GM20000 (cell line): ENCODE measurements at regions not wholly inside any gene's neighbourhood (a gene's known extent, or its start where the extent isn't known, plus 50 kb on each side); places are given as distances from the start of the nearest gene placed in this dataset.
A peak's percentile ranks its signal among the peaks of the same experiment; 100 is the strongest.

Source experiments
- DNase-seq: peaks from one replicate; pipeline ENCODE4 v3.0.0; 2012; ENCODE audit warnings: low spot score
- TF ChIP-seq, protein P1 (sequence below): IDR thresholded peaks from 2 replicates; pipeline ENCODE4 v1.5.1; 2012; ENCODE audit warnings: mild to moderate bottlenecking, control low read depth; ENCODE audit errors: extremely low read depth, missing control alignments

DNA sequence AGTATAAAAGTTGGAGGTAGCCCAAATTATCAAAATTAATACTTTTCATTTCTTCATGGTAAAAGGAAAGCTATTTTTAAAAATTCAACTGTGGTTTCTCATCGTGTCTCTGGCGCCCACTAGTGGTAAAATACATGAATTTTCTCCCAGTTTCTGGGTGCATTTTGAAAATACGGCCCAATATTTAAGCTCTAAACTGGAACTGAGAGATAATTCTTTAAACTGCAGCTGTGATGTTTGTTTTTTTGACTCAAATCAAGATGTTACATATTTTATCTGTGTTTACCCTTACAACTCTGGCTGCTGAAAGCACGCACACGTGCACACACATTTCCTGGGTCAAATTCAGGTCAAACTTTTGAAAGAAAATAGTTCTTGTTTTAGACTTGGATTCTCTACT is 123.9 kb upstream of the ACSL4 start:
- no peak for DNase-seq
- TF ChIP-seq, protein P1, sequence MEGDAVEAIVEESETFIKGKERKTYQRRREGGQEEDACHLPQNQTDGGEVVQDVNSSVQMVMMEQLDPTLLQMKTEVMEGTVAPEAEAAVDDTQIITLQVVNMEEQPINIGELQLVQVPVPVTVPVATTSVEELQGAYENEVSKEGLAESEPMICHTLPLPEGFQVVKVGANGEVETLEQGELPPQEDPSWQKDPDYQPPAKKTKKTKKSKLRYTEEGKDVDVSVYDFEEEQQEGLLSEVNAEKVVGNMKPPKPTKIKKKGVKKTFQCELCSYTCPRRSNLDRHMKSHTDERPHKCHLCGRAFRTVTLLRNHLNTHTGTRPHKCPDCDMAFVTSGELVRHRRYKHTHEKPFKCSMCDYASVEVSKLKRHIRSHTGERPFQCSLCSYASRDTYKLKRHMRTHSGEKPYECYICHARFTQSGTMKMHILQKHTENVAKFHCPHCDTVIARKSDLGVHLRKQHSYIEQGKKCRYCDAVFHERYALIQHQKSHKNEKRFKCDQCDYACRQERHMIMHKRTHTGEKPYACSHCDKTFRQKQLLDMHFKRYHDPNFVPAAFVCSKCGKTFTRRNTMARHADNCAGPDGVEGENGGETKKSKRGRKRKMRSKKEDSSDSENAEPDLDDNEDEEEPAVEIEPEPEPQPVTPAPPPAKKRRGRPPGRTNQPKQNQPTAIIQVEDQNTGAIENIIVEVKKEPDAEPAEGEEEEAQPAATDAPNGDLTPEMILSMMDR = peak; percentile 39

DNA sequence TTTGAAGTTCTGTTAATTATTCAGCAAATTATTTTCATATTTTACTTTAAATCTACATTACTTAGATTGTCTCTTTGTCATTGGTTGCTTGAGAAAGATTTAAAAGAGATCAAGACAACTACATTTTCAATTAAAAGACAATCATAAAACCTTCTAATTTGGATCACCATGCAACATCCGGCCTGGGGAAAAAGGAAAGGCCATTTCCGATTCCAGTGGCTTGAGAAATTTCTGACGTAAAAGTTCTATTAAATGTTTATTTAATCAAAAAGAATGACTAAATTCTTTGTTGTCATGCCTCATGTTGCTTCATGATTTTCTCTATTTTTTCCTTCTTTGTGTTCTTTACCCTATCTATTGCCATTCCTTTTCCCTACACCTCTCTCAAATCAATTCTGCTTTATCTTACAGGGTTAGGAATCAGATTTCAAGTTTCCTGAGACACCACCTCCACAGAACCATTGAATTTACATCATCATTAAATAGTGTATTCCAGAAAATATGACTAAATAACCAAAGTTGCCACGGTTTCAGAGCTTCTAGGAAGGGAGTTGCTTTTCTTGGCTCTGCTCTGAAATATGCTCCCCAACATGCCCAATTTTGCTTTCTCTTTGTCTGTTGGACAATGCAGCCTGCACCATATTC is 124.6 kb upstream of the ACSL4 start:
- TF ChIP-seq, protein P1 = no peak
- no peak for DNase-seq

- no peak for DNase-seq
- TF ChIP-seq, protein P1 = no peak
Measured at GRCh38 chrX:109858602-109859341, 125.7 kb upstream of the ACSL4 start.

DNA sequence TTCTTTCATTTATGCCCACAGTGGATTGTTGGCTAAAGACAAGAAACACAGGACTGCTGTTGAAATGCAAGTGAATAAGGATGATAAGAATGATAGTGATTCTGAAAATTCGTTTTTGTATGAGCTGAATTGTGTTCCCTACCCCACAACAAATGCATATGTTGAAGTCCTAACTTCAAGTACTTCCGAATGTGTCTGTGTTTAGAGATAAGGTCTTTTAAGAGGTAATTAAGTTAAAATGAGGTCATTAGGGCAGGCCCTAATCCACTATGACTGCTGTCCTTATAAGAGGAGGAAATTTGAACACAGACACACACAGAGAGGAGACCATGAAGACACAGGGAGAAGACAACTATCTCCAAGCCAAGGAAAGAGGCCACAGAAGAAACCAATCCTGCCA is 126.6 kb upstream of the ACSL4 start:
- no peak for DNase-seq

GRCh38 chrX:109862433-109862832 is 129.4 kb upstream of the ACSL4 start:
- DNase-seq = no peak
- TF ChIP-seq, protein P1 = no peak

More for the DNA sequence above, 126.6 kb upstream of the ACSL4 start:
- TF ChIP-seq, protein P1 = no peak

DNA sequence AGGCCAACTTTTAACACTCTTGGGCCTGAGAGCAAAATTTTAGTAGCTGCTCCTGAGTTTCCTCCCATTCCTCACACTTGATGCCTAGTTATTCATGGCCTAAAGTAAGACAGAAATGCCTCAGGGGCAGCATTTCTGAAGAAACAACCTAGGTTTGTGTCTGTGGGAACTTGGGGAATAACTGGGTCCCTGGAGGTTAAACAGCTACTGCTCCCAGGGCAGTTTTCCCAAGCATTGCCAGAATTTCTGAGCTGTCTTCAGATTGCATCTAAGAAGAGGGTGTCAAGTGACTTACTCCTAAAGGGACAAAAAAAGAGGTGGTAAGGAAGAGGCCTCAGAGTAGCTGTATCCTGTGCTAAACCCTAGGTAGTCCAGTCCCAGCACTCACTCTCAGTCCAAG is 130.8 kb upstream of the ACSL4 start:
- no peak for DNase-seq
- TF ChIP-seq, protein P1 = no peak

- TF ChIP-seq, protein P1 = no peak
- no peak for DNase-seq
Measured at GRCh38 chrX:109871121-109871888, 131.6 kb upstream of the TMEM164 start.
